ENCODE measurements at regions not wholly inside any gene's neighbourhood (a gene's known extent, or its start where the extent isn't known, plus 50 kb on each side); places are given as distances from the start of the nearest gene placed in this dataset.

GRCh38 chr15:70575231-70576226 lies 187.8 kb downstream of the UACA start:
- TF ChIP-seq YY1 (IDR thresholded peaks at IDR 0.05; ENCODE audit: low read depth), result no peak
- TF ChIP-seq RAD21 (IDR thresholded peaks at IDR 0.05; ENCODE audit: low read depth), result no peak
- TF ChIP-seq FOXM1 (IDR thresholded peaks at IDR 0.05; ENCODE audit: borderline replicate concordance, low read depth), result no peak
- no peak for TF ChIP-seq REST (IDR thresholded peaks at IDR 0.05; ENCODE audit: low read depth)
- TF ChIP-seq TEAD4 (IDR thresholded peaks at IDR 0.05), result no peak
- no peak for TF ChIP-seq USF1 (IDR thresholded peaks at IDR 0.05)
- no peak for TF ChIP-seq NFIC (IDR thresholded peaks at IDR 0.05)
- no peak for TF ChIP-seq TAF1 (IDR thresholded peaks at IDR 0.05; ENCODE audit: low read depth)
- TF ChIP-seq CEBPB (IDR thresholded peaks at IDR 0.05), result no peak
- no peak for TF ChIP-seq CREB1 (IDR thresholded peaks at IDR 0.05; ENCODE audit: low read depth)
- TF ChIP-seq EP300 (IDR thresholded peaks at IDR 0.05; ENCODE audit: borderline replicate concordance), result no peak
- no peak for TF ChIP-seq ZBTB7A (IDR thresholded peaks at IDR 0.05; ENCODE audit: low read depth)
- TF ChIP-seq MAX (IDR thresholded peaks at IDR 0.05), result no peak
- no peak for TF ChIP-seq TCF12 (IDR thresholded peaks at IDR 0.05; ENCODE audit: low read depth)
- TF ChIP-seq EGR1 (IDR thresholded peaks at IDR 0.05), result no peak

GRCh38 chr15:70573121-70573850 lies 190.1 kb downstream of the UACA start:
- TF ChIP-seq EP300 (IDR thresholded peaks at IDR 0.05; ENCODE audit: borderline replicate concordance) (no peak), TCF12 (IDR thresholded peaks at IDR 0.05; ENCODE audit: low read depth) (no peak), USF1 (IDR thresholded peaks at IDR 0.05) (no peak), YY1 (IDR thresholded peaks at IDR 0.05; ENCODE audit: low read depth) (no peak), MAX (IDR thresholded peaks at IDR 0.05) (no peak), ZBTB7A (IDR thresholded peaks at IDR 0.05; ENCODE audit: low read depth) (no peak), CEBPB (IDR thresholded peaks at IDR 0.05) (no peak), EGR1 (IDR thresholded peaks at IDR 0.05) (no peak), TAF1 (IDR thresholded peaks at IDR 0.05; ENCODE audit: low read depth) (no peak), NFIC (IDR thresholded peaks at IDR 0.05) (no peak), REST (IDR thresholded peaks at IDR 0.05; ENCODE audit: low read depth) (no peak), CREB1 (IDR thresholded peaks at IDR 0.05; ENCODE audit: low read depth) (no peak), TEAD4 (IDR thresholded peaks at IDR 0.05) (no peak), RAD21 (IDR thresholded peaks at IDR 0.05; ENCODE audit: low read depth) (no peak), FOXM1 (IDR thresholded peaks at IDR 0.05; ENCODE audit: borderline replicate concordance, low read depth) (no peak)

GRCh38 chr15:70569714-70570231 lies 193.6 kb downstream of the UACA start:
- TF ChIP-seq FOXM1 (IDR thresholded peaks at IDR 0.05; ENCODE audit: borderline replicate concordance, low read depth) (no peak), REST (IDR thresholded peaks at IDR 0.05; ENCODE audit: low read depth) (no peak), TCF12 (IDR thresholded peaks at IDR 0.05; ENCODE audit: low read depth) (no peak), USF1 (IDR thresholded peaks at IDR 0.05) (no peak), CEBPB (IDR thresholded peaks at IDR 0.05) (no peak), EP300 (IDR thresholded peaks at IDR 0.05; ENCODE audit: borderline replicate concordance) (no peak), CREB1 (IDR thresholded peaks at IDR 0.05; ENCODE audit: low read depth) (no peak), TAF1 (IDR thresholded peaks at IDR 0.05; ENCODE audit: low read depth) (no peak), RAD21 (IDR thresholded peaks at IDR 0.05; ENCODE audit: low read depth) (no peak), TEAD4 (IDR thresholded peaks at IDR 0.05) (no peak)

Measured in Ishikawa (cell line).